GM19328 (cell line): ENCODE measurements at regions not wholly inside any gene's neighbourhood (a gene's known extent, or its start where the extent isn't known, plus 50 kb on each side); places are given as distances from the start of the nearest gene placed in this dataset.
A peak's percentile ranks its signal among the peaks of the same experiment; 100 is the strongest.
"Not testable (repeated sequence)": the region's sequence is repeated elsewhere in the genome, so short reads cannot be mapped to it uniquely, and the experiment has no call there.

Experiments
- ATAC-seq: cut with Tn5 transposase; IDR thresholded peaks from one replicate; pipeline ENCODE4 v1.9.1; 2021; ENCODE audit warnings: mild to moderate bottlenecking, moderate library complexity; ENCODE audit not compliant: unreplicated experiment

GRCh38 chr7:138249975-138250374 lies 173.7 kb downstream of the AKR1D1 start:
- ATAC-seq = no peak

DNA sequence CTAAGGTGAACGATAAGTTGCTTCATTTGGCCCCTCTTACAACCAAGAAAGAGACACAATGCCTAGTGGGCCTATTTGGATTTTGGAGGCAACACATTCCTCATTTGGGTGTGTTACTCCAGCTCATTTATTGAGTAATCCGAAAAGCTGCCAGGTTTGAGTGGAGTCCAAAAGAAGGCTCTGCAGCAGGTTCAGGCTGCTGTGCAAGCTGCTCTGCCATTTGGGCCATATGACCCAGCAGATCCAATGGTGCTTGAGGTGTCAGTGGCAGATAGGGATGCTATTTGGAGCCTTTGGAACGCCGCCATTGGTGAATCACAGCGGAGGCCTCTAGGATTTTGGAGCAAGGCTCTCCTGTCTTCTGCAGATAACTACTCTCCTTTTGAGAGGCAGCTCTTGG lies 176.4 kb downstream of the AKR1D1 start:
- ATAC-seq = not testable (repeated sequence)

DNA sequence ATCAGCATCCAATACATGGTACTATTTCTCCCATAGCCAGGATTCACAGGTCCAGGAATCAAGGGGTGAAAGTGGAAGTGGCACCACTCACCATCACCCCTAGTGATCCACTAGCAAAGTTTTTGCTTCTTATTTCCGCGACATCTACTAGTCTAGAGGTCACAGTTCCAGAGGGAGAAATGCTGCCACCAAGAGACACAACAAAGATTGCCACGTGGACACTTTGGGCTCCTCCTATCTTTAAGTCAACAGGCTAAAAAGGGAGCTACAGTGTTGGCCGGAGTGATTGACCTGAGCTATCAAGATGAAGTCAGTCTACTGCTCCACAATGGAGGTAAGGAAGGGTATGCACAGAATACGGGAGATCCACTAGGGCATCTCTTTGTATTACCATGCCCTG lies 178.2 kb downstream of the AKR1D1 start:
- no peak for ATAC-seq

GRCh38 chr7:138257459-138258196 lies 181.4 kb downstream of the AKR1D1 start:
- no peak for ATAC-seq

DNA sequence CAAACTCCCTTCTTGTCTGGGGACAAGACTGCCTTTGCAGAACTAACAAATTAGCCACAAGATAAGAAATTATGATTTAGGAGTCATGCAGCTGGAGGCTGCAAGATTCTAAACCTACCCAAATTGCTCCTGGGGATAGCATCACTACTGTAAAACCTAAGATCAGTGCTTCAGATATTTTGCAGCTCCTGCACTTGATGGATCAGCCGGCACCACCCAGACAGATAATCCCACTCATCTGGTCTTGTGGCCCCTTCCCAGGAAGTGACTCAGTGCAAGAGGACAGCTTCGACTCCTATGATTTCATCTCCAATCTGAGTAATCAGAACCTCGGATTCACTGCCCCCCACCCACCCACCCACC lies 181.9 kb downstream of the AKR1D1 start:
- ATAC-seq = no peak

DNA sequence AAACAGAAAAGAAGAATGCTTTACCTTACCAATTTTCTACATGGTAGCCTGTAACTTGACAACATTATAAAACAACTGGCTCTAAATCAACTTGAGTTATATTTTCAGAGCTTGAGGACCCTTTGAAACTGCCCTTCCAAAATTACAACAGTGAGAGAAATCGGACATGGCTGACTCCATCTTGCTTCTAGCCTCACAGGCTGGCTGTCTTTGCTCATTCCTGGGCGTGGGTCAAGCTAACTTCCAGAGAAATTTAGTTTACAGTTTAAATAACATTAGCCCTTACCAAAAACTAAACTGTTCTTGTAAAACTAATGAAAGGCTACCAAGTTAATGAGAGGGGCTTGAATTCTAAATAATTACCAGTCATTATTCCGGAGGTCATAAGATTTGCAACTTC lies 183.4 kb downstream of the AKR1D1 start:
- no peak for ATAC-seq

DNA sequence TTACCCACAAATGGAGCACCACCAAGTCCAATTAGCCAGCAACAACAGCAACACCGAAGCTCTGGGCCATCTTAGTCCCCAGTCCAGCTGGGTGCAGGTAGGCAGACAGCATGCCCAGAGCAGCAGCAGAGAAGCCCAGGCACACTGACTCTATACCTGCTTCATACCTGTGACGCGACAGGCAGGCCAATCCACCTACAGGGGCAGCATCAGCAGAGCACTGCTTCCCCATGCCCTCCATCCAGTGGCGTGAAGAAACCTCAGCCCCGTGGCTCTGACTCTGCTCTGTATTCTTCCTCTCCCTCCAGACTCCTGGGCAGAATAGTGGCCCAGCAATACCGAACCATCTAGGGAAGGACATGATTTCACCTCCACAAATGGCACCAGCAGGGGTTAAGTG lies 191.7 kb downstream of the AKR1D1 start:
- no peak for ATAC-seq

DNA sequence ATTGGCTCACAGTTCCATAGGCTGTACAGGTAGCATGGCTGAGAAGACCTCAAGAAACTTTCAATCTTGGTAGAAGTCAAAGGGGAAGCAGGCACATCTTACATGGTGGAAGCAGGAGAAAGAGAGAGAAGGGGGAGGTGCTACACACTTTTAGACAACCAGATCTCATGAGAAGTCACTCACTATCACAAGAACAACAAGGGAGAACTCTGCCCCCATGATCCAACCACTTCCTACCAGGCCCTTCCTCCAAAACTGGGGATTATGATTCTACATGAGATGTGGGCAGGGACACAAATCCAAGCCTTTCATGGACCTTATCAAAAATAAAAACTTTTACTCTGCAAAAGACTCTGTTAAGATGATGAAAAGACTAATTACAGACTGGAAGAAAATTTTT lies 183.2 kb upstream of the TRIM24 start:
- ATAC-seq = no peak

- no peak for ATAC-seq
Observed at GRCh38 chr7:138278601-138279000, 181.5 kb upstream of the TRIM24 start.

DNA sequence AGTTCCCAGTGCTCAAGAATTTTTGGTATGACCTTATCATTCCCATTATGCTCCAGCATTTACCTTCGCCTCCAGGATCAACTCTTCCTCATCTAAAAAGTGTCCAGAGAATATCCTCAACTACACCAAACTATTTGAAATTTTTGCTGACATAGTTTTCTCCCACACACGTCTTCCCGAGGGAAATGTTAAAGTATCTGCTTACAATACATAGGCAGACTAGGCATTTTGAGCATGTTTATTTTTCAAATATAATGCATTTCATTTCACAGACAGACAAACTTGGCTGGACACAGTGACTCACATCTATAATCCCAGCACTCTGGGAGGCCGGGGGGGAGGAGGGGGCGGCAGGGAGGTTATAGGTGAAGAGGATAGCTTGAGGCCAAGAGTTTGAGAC lies 177.1 kb upstream of the TRIM24 start:
- no peak for ATAC-seq

GRCh38 chr7:138285129-138285528 lies 174.9 kb upstream of the TRIM24 start:
- ATAC-seq = no peak

GRCh38 chr7:138286846-138287245 lies 173.2 kb upstream of the TRIM24 start:
- ATAC-seq = no peak

GRCh38 chr7:138287549-138287948 lies 172.5 kb upstream of the TRIM24 start:
- ATAC-seq = no peak

DNA sequence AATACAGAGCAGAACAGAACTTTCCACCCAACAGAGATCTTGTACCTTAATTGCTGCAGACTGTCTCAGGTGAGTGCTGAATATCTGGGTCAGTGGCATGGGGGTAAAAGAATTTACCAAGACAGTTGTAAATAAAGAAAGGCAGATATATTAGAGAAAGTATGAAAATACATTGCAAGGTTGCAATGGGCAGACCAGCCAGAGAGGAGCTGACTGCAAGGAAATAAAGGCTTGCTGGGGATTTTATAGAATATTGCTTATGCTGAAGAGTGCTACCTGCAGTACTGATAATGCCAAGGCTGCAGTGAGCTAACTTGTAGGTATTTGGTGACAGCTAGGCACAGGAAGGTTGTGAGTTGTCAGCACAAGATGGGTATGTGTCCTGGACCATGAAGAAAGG lies 171.0 kb upstream of the TRIM24 start:
- no peak for ATAC-seq

GRCh38 chr7:138289864-138290263 lies 170.2 kb upstream of the TRIM24 start:
- ATAC-seq = no peak

DNA sequence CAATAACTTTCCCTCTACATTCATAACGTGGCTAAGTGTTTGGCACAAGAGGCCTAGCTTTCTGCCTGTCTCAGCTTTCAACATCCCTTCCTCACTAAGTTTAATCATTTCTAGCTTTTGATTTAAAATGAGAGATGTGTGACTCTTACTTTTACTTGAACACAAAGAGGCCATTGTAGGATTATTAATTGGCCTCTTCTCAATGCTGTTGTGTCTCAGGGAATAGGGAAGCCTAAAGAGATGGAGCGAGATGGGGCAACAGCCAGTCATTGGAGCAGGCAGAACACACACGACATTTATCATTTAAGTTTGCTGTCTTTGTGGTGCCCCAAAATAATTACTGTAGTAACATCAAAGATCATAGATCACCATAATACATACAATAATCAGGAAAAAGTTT lies 167.1 kb upstream of the TRIM24 start:
- no peak for ATAC-seq

- ATAC-seq = peak; percentile 57
Observed at GRCh38 chr7:138295049-138295637, 164.9 kb upstream of the TRIM24 start.

- ATAC-seq = no peak
Observed at GRCh38 chr7:138297526-138297925, 162.5 kb upstream of the TRIM24 start.

GRCh38 chr7:138299066-138299465 lies 161.0 kb upstream of the TRIM24 start:
- no peak for ATAC-seq

GRCh38 chr7:138303230-138304070 lies 156.6 kb upstream of the TRIM24 start:
- ATAC-seq = no peak

DNA sequence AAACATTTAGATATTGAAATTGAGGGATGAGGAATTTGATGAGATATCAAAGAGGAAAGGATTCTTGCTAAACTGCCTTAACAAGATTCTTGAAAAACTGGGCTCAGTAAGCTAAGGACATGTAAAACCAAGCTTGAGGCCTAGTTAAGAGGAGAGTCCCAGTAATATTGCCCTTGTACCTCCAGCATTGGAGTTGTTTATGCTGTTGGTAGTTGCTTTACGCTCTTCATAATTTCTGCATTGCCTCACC lies 156.1 kb upstream of the TRIM24 start:
- no peak for ATAC-seq

DNA sequence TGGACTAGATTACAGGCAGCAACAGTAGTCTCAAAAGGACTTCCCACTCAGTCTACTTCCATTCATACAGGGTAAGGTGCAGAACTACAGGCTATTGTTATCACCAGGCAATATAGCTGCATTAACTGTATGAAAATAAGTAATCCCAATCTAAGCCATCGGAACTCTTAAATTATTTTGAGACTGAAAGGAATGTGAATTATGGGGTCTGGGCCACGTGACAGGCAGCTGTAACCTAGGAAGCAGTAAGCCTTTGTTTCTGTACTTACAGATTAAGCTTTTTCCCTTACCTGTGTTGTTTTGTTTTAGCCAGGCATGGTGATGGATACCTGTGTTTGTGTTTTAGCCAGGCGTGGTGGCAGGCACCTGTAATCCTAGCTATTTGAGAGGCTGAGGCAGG lies 152.4 kb upstream of the TRIM24 start:
- no peak for ATAC-seq
